BE2C (cell line): ENCODE measurements at regions not wholly inside any gene's neighbourhood (a gene's known extent, or its start where the extent isn't known, plus 50 kb on each side); places are given as distances from the start of the nearest gene placed in this dataset.

Experiments
- DNase-seq: peaks from one replicate; pipeline ENCODE4 v3.0.0-alpha.2; 2020
- H3K27me3 ChIP-seq: fragments of 250-450 bp; sonication (Bioruptor Pico); 2 replicates; pipeline ENCODE4 v1.5.1; 2020; ENCODE audit warnings: mild to moderate bottlenecking
- H3K36me3 ChIP-seq: fragments of 250-450 bp; sonication (Bioruptor Pico); 2 replicates; pipeline ENCODE4 v1.5.1; 2020; ENCODE audit warnings: mild to moderate bottlenecking
- H3K4me1 ChIP-seq: fragments of 250-450 bp; sonication (Bioruptor Pico); 2 replicates; pipeline ENCODE4 v1.5.1; 2020
- H3K4me3 ChIP-seq: 2 replicates; pipeline ENCODE4 v1.5.1; 2011; ENCODE audit warnings: low read depth, low read length
- H3K9me3 ChIP-seq: fragments of 250-450 bp; sonication (Bioruptor Pico); 2 replicates; pipeline ENCODE4 v1.5.1; 2020
- TF ChIP-seq, protein P1 (sequence below): IDR thresholded peaks from 2 replicates; pipeline ENCODE4 v1.5.1; 2012; ENCODE audit warnings: mild to moderate bottlenecking, low read depth, low read length

- no peak for DNase-seq
- TF ChIP-seq, protein P1, sequence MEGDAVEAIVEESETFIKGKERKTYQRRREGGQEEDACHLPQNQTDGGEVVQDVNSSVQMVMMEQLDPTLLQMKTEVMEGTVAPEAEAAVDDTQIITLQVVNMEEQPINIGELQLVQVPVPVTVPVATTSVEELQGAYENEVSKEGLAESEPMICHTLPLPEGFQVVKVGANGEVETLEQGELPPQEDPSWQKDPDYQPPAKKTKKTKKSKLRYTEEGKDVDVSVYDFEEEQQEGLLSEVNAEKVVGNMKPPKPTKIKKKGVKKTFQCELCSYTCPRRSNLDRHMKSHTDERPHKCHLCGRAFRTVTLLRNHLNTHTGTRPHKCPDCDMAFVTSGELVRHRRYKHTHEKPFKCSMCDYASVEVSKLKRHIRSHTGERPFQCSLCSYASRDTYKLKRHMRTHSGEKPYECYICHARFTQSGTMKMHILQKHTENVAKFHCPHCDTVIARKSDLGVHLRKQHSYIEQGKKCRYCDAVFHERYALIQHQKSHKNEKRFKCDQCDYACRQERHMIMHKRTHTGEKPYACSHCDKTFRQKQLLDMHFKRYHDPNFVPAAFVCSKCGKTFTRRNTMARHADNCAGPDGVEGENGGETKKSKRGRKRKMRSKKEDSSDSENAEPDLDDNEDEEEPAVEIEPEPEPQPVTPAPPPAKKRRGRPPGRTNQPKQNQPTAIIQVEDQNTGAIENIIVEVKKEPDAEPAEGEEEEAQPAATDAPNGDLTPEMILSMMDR: no peak
- H3K4me3 ChIP-seq: no peak overlapping the region
These were observed 129.5 kb upstream of the INPP4B start for GRCh38 chr4:142975618-142976017.

GRCh38 chr4:142976482-142976881 is 130.4 kb upstream of the INPP4B start:
- Histone ChIP-seq H3K27me3 (peaks cover 2% of the 10 kb centered on the region), H3K9me3 (no peaks in the 10 kb centered on the region), H3K4me1 (no peaks in the 10 kb centered on the region), H3K4me3 (no peak overlapping the region), H3K36me3 (no peaks in the 10 kb centered on the region)
- TF ChIP-seq, protein P1: no peak
- no peak for DNase-seq

More at GRCh38 chr4:142975618-142976017, 129.5 kb upstream of the INPP4B start:
- Histone ChIP-seq H3K9me3 (no peaks in the 10 kb centered on the region), H3K4me1 (no peaks in the 10 kb centered on the region), H3K27me3 (peaks cover 2% of the 10 kb centered on the region), H3K36me3 (no peaks in the 10 kb centered on the region)

- H3K27me3 ChIP-seq: peaks cover 2% of the 10 kb centered on the region
- no peaks in the 10 kb centered on the region for H3K9me3 ChIP-seq
- TF ChIP-seq, protein P1: no peak
- H3K4me1 ChIP-seq: no peaks in the 10 kb centered on the region
- H3K4me3 ChIP-seq: no peak overlapping the region
- H3K36me3 ChIP-seq: no peaks in the 10 kb centered on the region
- no peak for DNase-seq
These were observed 131.1 kb upstream of the INPP4B start for GRCh38 chr4:142977182-142977581.

GRCh38 chr4:142983065-142983464 is 137.0 kb upstream of the INPP4B start:
- no peaks in the 10 kb centered on the region for H3K9me3 ChIP-seq
- H3K27me3 ChIP-seq: peaks cover 11% of the 10 kb centered on the region; the same call in 1 of the 2 replicates
- no peak overlapping the region for H3K4me3 ChIP-seq
- no peak for DNase-seq
- no peaks in the 10 kb centered on the region for H3K36me3 ChIP-seq
- H3K4me1 ChIP-seq: no peaks in the 10 kb centered on the region
- TF ChIP-seq, protein P1: no peak

DNA sequence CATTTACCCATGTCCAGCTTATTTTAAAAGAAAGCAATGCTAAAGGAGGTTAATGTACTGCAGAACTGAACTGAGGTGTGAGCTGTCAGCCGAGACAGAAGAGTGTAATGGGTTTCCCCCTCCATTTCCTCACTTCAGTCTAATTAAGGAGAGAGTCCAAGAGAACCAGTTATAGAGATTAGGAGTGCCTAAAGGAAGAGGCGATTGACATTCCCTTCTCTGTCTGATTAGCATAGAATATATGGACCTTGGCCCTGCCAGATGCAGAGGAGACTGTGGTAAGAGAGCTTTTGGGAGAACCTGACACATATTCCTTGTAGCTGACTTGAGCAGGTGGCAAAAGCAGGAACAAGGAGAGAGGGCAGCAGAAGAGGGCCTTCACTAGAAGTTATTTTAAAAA is 137.5 kb upstream of the INPP4B start:
- DNase-seq: no peak
- H3K4me3 ChIP-seq: no peak overlapping the region
- TF ChIP-seq, protein P1: no peak
- H3K27me3 ChIP-seq: peaks cover 9% of the 10 kb centered on the region; the same call in 1 of the 2 replicates
- H3K9me3 ChIP-seq: no peaks in the 10 kb centered on the region
- no peaks in the 10 kb centered on the region for H3K4me1 ChIP-seq
- H3K36me3 ChIP-seq: no peaks in the 10 kb centered on the region

- Histone ChIP-seq H3K27me3 (peaks cover 9% of the 10 kb centered on the region; the same call in 1 of the 2 replicates), H3K4me3 (no peak overlapping the region), H3K4me1 (no peaks in the 10 kb centered on the region), H3K9me3 (no peaks in the 10 kb centered on the region), H3K36me3 (no peaks in the 10 kb centered on the region)
- TF ChIP-seq, protein P1: peak; percentile 62
- no peak for DNase-seq
These were observed 138.9 kb upstream of the INPP4B start for GRCh38 chr4:142984871-142985585.
